ENCODE measurements at regions not wholly inside any gene's neighbourhood (a gene's known extent, or its start where the extent isn't known, plus 50 kb on each side); places are given as distances from the start of the nearest gene placed in this dataset.

- no peaks in the 10 kb centered on the region for H3F3A ChIP-seq (ENCODE audit: insufficient read depth, low read length)
- no peaks in the 10 kb centered on the region for H3K9me3 ChIP-seq (ENCODE audit: low read length)
- no peak overlapping the region for H3K27ac ChIP-seq (ENCODE audit: low read depth, low read length, poor library complexity, severe bottlenecking)
- no peaks in the 10 kb centered on the region for H3K27me3 ChIP-seq (ENCODE audit: insufficient read depth, low read length)
- TF ChIP-seq CTCF (IDR thresholded peaks at IDR 0.05; ENCODE audit: low read length), result no peak
- H2AFZ ChIP-seq (ENCODE audit: low read length), result no peak overlapping the region
- H3K4me1 ChIP-seq (ENCODE audit: insufficient read depth, low read length, severe bottlenecking), result no peaks in the 10 kb centered on the region
- H3K79me2 ChIP-seq (ENCODE audit: insufficient read depth, low read length), result no peaks in the 10 kb centered on the region
- H4K20me1 ChIP-seq (ENCODE audit: insufficient read depth, low read length), result no peaks in the 10 kb centered on the region
- no peak overlapping the region for H3K9ac ChIP-seq (ENCODE audit: low read length)
- H3K4me2 ChIP-seq (ENCODE audit: low read length), result no peak overlapping the region
- H3K36me3 ChIP-seq (ENCODE audit: insufficient read depth, low read length), result no peaks in the 10 kb centered on the region
- H3K4me3 ChIP-seq (ENCODE audit: low read depth, low read length, poor library complexity, severe bottlenecking), result no peak overlapping the region
- no peaks in the 10 kb centered on the region for H3K9me2 ChIP-seq (ENCODE audit: low read depth, low read length)
These were observed 546.9 kb downstream of the BCOR start for GRCh38 chrX:39550795-39551361.

GRCh38 chrX:39551762-39552161, 546.0 kb downstream of the BCOR start:
- TF ChIP-seq EZH2 (IDR thresholded peaks at IDR 0.05; ENCODE audit: borderline replicate concordance, low read length) (no peak), CTCF (IDR thresholded peaks at IDR 0.05; ENCODE audit: low read length) (no peak)
- Histone ChIP-seq H2AFZ (ENCODE audit: low read length) (no peak overlapping the region), H3K36me3 (ENCODE audit: insufficient read depth, low read length) (no peaks in the 10 kb centered on the region), H3K9me3 (ENCODE audit: low read length) (no peaks in the 10 kb centered on the region), H3K27ac (ENCODE audit: low read depth, low read length, poor library complexity, severe bottlenecking) (no peak overlapping the region), H3K4me1 (ENCODE audit: insufficient read depth, low read length, severe bottlenecking) (no peaks in the 10 kb centered on the region), H3K79me2 (ENCODE audit: insufficient read depth, low read length) (no peaks in the 10 kb centered on the region), H3K9ac (ENCODE audit: low read length) (no peak overlapping the region), H3K4me2 (ENCODE audit: low read length) (no peak overlapping the region), H3K4me3 (ENCODE audit: low read depth, low read length, poor library complexity, severe bottlenecking) (no peak overlapping the region), H3F3A (ENCODE audit: insufficient read depth, low read length) (no peaks in the 10 kb centered on the region), H4K20me1 (ENCODE audit: insufficient read depth, low read length) (no peaks in the 10 kb centered on the region), H3K9me2 (ENCODE audit: low read depth, low read length) (no peaks in the 10 kb centered on the region), H3K27me3 (ENCODE audit: insufficient read depth, low read length) (no peaks in the 10 kb centered on the region)

- H3K4me1 ChIP-seq (ENCODE audit: insufficient read depth, low read length, severe bottlenecking), result no peaks in the 10 kb centered on the region
- no peak overlapping the region for H3K27ac ChIP-seq (ENCODE audit: low read depth, low read length, poor library complexity, severe bottlenecking)
- H4K20me1 ChIP-seq (ENCODE audit: insufficient read depth, low read length), result no peaks in the 10 kb centered on the region
- no peak overlapping the region for H3K4me3 ChIP-seq (ENCODE audit: low read depth, low read length, poor library complexity, severe bottlenecking)
- no peaks in the 10 kb centered on the region for H3K79me2 ChIP-seq (ENCODE audit: insufficient read depth, low read length)
- no peaks in the 10 kb centered on the region for H3K36me3 ChIP-seq (ENCODE audit: insufficient read depth, low read length)
- no peaks in the 10 kb centered on the region for H3F3A ChIP-seq (ENCODE audit: insufficient read depth, low read length)
- no peak overlapping the region for H2AFZ ChIP-seq (ENCODE audit: low read length)
- H3K4me2 ChIP-seq (ENCODE audit: low read length), result no peak overlapping the region
- H3K9me3 ChIP-seq (ENCODE audit: low read length), result no peaks in the 10 kb centered on the region
- no peaks in the 10 kb centered on the region for H3K9me2 ChIP-seq (ENCODE audit: low read depth, low read length)
- no peak for TF ChIP-seq EZH2 (IDR thresholded peaks at IDR 0.05; ENCODE audit: borderline replicate concordance, low read length)
- no peak for TF ChIP-seq CTCF (IDR thresholded peaks at IDR 0.05; ENCODE audit: low read length)
- H3K9ac ChIP-seq (ENCODE audit: low read length), result no peak overlapping the region
- no peaks in the 10 kb centered on the region; the same call in 1 of the 2 replicates for H3K27me3 ChIP-seq (ENCODE audit: insufficient read depth, low read length)
These were observed 542.3 kb downstream of the BCOR start for GRCh38 chrX:39555431-39555830.
